Hepatocyte (in vitro differentiated cells): ENCODE measurements at regions not wholly inside any gene's neighbourhood (a gene's known extent, or its start where the extent isn't known, plus 50 kb on each side); places are given as distances from the start of the nearest gene placed in this dataset.

Experiments
- DNase-seq: peaks from one replicate; pipeline ENCODE4 v3.0.0-alpha.2; 2016; ENCODE audit warnings: low spot score
- H2AFZ ChIP-seq: fragments of 200-600 bp; sonication (generic); 2 replicates; pipeline ENCODE4 v1.6.0; 2016; ENCODE audit warnings: antibody characterized with exemption, mild to moderate bottlenecking
- H3K27ac ChIP-seq: fragments of 200-600 bp; sonication (generic); 2 replicates; pipeline ENCODE4 v1.5.1; 2016; ENCODE audit warnings: mild to moderate bottlenecking
- H3K27me3 ChIP-seq: fragments of 200-600 bp; sonication (generic); 2 replicates; pipeline ENCODE4 v1.6.1; 2016
- H3K36me3 ChIP-seq: fragments of 200-600 bp; sonication (generic); replicated peaks from 2 replicates; pipeline ENCODE4 v1.5.1; 2016; ENCODE audit warnings: low read depth; ENCODE audit not compliant: insufficient read depth
- H3K4me1 ChIP-seq: fragments of 200-600 bp; sonication (generic); 2 replicates; pipeline ENCODE4 v1.5.1; 2016; ENCODE audit warnings: mild to moderate bottlenecking, moderate library complexity; ENCODE audit not compliant: insufficient read depth
- H3K4me2 ChIP-seq: fragments of 200-600 bp; sonication (generic); 2 replicates; pipeline ENCODE4 v1.6.0; 2016
- H3K4me3 ChIP-seq: fragments of 200-600 bp; sonication (generic); 2 replicates; pipeline ENCODE4 v1.5.1; 2016; ENCODE audit warnings: mild to moderate bottlenecking
- H3K79me2 ChIP-seq: fragments of 200-600 bp; sonication (generic); 2 replicates; pipeline ENCODE4 v1.6.0; 2017; ENCODE audit warnings: mild to moderate bottlenecking
- H3K9me2 ChIP-seq: fragments of 200-600 bp; sonication (generic); replicated peaks from 2 replicates; pipeline ENCODE4 v1.6.0; 2017; ENCODE audit warnings: mild to moderate bottlenecking; ENCODE audit not compliant: insufficient read depth
- H3K9me3 ChIP-seq: fragments of 200-600 bp; sonication (generic); 2 replicates; pipeline ENCODE4 v1.5.1; 2016; ENCODE audit warnings: low read depth, mild to moderate bottlenecking
- H4K20me1 ChIP-seq: fragments of 200-600 bp; sonication (generic); 2 replicates; pipeline ENCODE4 v1.6.0; 2016; ENCODE audit warnings: mild to moderate bottlenecking; ENCODE audit not compliant: insufficient read depth, poor library complexity, severe bottlenecking
- EZH2 ChIP-seq: fragments of 200-600 bp; sonication (generic); IDR thresholded peaks from 2 replicates; pipeline ENCODE4 v1.6.1; 2016; ENCODE audit warnings: antibody characterized with exemption, mild to moderate bottlenecking, borderline replicate concordance
- EZH2phosphoT487 ChIP-seq: fragments of 200-600 bp; sonication (generic); IDR thresholded peaks from one replicate; pipeline ENCODE4 v1.6.1; 2018; ENCODE audit warnings: antibody characterized with exemption, mild to moderate bottlenecking, low read depth, moderate library complexity; ENCODE audit not compliant: unreplicated experiment, severe bottlenecking
- WGBS: methylation state at CpG from one replicate; pipeline ENCODE4 v1.1.6; 2016; ENCODE audit warnings: low lambda C conversion rate; ENCODE audit errors: missing lambda C conversion rate; 5-methylcytosine and 5-hydroxymethylcytosine counted together
- TF ChIP-seq, protein P1 (sequence below): fragments of 200-600 bp; sonication (generic); IDR thresholded peaks from 2 replicates; pipeline ENCODE4 v1.5.1; 2016; ENCODE audit warnings: antibody characterized with exemption, mild to moderate bottlenecking; ENCODE audit not compliant: poor library complexity

DNA sequence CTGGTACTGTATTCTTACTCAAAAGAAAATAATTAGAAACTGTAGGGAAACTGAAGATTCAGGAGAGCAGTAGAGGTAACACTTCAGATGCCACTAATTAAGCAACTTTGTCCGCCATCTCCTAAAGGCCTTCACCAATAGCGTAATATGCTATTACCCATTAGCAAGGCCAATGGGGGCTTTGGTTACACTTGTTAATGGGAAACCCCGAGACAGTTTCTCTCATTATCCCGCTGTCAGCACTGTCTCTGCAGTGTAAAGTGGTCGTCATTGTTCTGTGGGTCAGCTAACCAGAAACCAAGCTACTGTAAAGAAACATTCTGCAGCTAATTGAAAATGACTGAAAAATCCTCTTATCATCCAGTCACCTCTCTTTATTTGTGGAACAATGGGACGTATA lies 468.0 kb upstream of the POU3F2 start:
- Histone ChIP-seq H3K9me2 (no peaks in the 10 kb centered on the region), H4K20me1 (no peaks in the 10 kb centered on the region), H3K4me3 (no peak overlapping the region), H3K4me1 (no peaks in the 10 kb centered on the region), H3K36me3 (no peaks in the 10 kb centered on the region), H3K79me2 (no peaks in the 10 kb centered on the region), H2AFZ (no peak overlapping the region), H3K27ac (no peak overlapping the region), H3K9me3 (no peaks in the 10 kb centered on the region), H3K27me3 (no peaks in the 10 kb centered on the region), H3K4me2 (no peak overlapping the region)
- WGBS, result 77% methylated on average over 6 of the region's 6 CpGs
- no peak for DNase-seq
- TF ChIP-seq, protein P1, sequence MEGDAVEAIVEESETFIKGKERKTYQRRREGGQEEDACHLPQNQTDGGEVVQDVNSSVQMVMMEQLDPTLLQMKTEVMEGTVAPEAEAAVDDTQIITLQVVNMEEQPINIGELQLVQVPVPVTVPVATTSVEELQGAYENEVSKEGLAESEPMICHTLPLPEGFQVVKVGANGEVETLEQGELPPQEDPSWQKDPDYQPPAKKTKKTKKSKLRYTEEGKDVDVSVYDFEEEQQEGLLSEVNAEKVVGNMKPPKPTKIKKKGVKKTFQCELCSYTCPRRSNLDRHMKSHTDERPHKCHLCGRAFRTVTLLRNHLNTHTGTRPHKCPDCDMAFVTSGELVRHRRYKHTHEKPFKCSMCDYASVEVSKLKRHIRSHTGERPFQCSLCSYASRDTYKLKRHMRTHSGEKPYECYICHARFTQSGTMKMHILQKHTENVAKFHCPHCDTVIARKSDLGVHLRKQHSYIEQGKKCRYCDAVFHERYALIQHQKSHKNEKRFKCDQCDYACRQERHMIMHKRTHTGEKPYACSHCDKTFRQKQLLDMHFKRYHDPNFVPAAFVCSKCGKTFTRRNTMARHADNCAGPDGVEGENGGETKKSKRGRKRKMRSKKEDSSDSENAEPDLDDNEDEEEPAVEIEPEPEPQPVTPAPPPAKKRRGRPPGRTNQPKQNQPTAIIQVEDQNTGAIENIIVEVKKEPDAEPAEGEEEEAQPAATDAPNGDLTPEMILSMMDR, result no peak
- TF ChIP-seq EZH2, result no peak
- no peak for TF ChIP-seq EZH2phosphoT487

DNA sequence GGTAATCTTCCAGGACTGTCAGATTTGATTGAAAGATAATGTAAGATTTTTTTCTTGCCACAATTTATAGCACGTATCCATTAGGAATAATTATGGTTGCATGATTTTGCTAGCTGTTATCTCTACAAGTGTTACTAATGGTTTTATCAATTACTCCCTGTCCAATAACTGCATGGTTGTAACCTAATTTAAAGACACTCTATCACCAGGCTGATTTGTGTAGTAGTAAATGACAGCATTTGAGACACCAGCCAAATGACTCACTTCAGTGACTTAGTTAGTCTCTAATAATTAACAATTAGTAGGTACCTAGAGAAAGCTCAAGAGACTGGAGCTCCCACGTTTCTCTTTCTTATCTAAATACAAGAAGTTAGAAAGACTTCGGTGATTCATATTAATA lies 453.8 kb upstream of the POU3F2 start:
- Histone ChIP-seq H3K4me2 (no peak overlapping the region), H3K9me3 (no peaks in the 10 kb centered on the region), H3K79me2 (no peaks in the 10 kb centered on the region), H3K36me3 (no peaks in the 10 kb centered on the region), H3K4me3 (no peak overlapping the region), H3K9me2 (no peaks in the 10 kb centered on the region), H3K4me1 (no peaks in the 10 kb centered on the region), H3K27me3 (no peaks in the 10 kb centered on the region), H2AFZ (no peak overlapping the region), H3K27ac (no peak overlapping the region), H4K20me1 (no peaks in the 10 kb centered on the region)
- no peak for DNase-seq
- WGBS, result 66% methylated on average over 3 of the region's 3 CpGs
- TF ChIP-seq, protein P1, result no peak
- TF ChIP-seq EZH2, result no peak
- TF ChIP-seq EZH2phosphoT487, result no peak

DNA sequence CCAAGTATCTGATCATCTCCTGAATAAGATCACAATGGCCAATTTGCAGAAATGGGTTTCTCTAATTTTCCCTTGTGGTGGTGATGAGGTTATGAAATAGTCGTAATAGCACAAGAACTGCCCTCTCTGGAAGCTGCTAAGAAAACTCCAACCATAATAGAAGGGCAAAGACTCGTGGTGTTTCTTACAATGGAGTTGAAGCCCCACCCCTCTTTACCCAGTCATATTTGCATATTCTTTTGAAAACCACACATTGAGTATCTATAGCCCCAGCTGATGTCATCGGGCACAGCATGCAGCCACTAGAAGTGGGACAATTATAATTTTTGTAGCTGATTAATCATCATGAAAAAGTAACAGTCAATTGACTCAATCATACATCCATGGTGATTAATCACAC lies 452.1 kb upstream of the POU3F2 start:
- no peaks in the 10 kb centered on the region for H3K79me2 ChIP-seq
- TF ChIP-seq EZH2 (no peak), EZH2phosphoT487 (no peak)
- TF ChIP-seq, protein P1, result no peak

DNA sequence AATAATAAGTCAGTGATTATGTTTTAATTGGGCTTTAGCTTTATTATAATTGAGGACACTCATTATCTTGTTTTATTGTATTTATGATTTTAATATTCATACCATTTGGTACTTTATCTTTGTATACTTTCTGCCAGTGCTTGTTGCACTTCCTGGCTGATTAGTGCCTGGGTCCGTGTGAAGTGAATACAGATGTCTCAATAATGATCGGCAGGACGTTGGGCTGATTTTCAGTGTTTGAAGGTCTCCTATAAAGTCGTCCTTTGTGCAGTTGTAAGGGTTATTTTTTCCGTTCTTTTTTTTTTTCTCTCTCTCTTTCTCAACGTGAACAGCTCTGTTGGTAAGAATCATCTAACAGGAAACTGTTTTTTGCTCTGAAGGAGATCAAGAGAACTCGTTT lies 450.0 kb upstream of the POU3F2 start:
- H3K9me2 ChIP-seq, result no peaks in the 10 kb centered on the region
- H3K79me2 ChIP-seq, result no peaks in the 10 kb centered on the region
- H3K36me3 ChIP-seq, result no peaks in the 10 kb centered on the region
- no peak for DNase-seq
- 42% methylated on average over 7 of the region's 7 CpGs for WGBS
- no peak overlapping the region for H2AFZ ChIP-seq
- H3K4me3 ChIP-seq, result no peak overlapping the region
- H3K4me1 ChIP-seq, result no peaks in the 10 kb centered on the region
- TF ChIP-seq EZH2, result no peak
- TF ChIP-seq, protein P1, result no peak
- TF ChIP-seq EZH2phosphoT487, result no peak
- no peak overlapping the region for H3K4me2 ChIP-seq
- H3K27ac ChIP-seq, result no peak overlapping the region
- H4K20me1 ChIP-seq, result no peaks in the 10 kb centered on the region
- H3K27me3 ChIP-seq, result no peaks in the 10 kb centered on the region
- peaks cover 4% of the 10 kb centered on the region for H3K9me3 ChIP-seq

More for the DNA sequence above, 452.1 kb upstream of the POU3F2 start:
- H4K20me1 ChIP-seq, result no peaks in the 10 kb centered on the region
- no peak overlapping the region for H2AFZ ChIP-seq
- H3K36me3 ChIP-seq, result no peaks in the 10 kb centered on the region
- H3K27me3 ChIP-seq, result no peaks in the 10 kb centered on the region
- no peak overlapping the region for H3K27ac ChIP-seq
- no peaks in the 10 kb centered on the region for H3K9me2 ChIP-seq
- H3K4me2 ChIP-seq, result no peak overlapping the region
- H3K9me3 ChIP-seq, result no peaks in the 10 kb centered on the region
- H3K4me3 ChIP-seq, result no peak overlapping the region
- WGBS, result 87% methylated on average over 3 of the region's 3 CpGs
- DNase-seq, result no peak
- no peaks in the 10 kb centered on the region for H3K4me1 ChIP-seq
